A673 (cell line): ENCODE measurements at regions not wholly inside any gene's neighbourhood (a gene's known extent, or its start where the extent isn't known, plus 50 kb on each side); places are given as distances from the start of the nearest gene placed in this dataset.
"Not testable (repeated sequence)": the region's sequence is repeated elsewhere in the genome, so short reads cannot be mapped to it uniquely, and the experiment has no call there.

ENCODE experiments used
- EZH2 ChIP-seq: fragments of 200-600 bp; sonication (generic); IDR thresholded peaks from 2 replicates; pipeline ENCODE4 v1.6.1; 2017; ENCODE audit warnings: borderline replicate concordance, low read depth, mild to moderate bottlenecking, mixed read lengths, antibody characterized with exemption, low read length; ENCODE audit not compliant: poor library complexity, severe bottlenecking
- TF ChIP-seq, protein P1 (sequence below): fragments of 300-800, 200-600 bp; sonication (generic); conservative IDR thresholded peaks from 2 replicates; pipeline ENCODE4 v1.5.1; 2017; ENCODE audit warnings: low read depth, mild to moderate bottlenecking, antibody characterized with exemption, low read length, moderate library complexity, mixed read lengths

DNA sequence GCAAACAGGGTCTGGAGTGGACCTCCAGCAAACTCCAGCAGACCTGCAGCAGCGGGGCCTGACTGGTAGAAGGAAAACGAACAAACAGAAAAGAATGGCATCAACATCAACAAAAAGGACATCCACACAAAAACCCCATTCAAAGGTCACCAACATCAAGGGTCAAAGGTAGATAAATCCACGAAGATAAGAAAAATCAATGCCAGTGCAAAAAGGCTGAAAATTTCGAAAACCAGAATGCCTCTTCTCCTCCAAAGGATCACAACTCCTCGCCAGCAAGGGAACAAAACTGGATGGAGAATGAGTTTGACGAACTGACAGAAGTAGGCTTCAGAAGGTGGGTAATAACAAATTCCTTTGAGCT, 187.6 kb upstream of the EDNRA start:
- TF ChIP-seq, protein P1, sequence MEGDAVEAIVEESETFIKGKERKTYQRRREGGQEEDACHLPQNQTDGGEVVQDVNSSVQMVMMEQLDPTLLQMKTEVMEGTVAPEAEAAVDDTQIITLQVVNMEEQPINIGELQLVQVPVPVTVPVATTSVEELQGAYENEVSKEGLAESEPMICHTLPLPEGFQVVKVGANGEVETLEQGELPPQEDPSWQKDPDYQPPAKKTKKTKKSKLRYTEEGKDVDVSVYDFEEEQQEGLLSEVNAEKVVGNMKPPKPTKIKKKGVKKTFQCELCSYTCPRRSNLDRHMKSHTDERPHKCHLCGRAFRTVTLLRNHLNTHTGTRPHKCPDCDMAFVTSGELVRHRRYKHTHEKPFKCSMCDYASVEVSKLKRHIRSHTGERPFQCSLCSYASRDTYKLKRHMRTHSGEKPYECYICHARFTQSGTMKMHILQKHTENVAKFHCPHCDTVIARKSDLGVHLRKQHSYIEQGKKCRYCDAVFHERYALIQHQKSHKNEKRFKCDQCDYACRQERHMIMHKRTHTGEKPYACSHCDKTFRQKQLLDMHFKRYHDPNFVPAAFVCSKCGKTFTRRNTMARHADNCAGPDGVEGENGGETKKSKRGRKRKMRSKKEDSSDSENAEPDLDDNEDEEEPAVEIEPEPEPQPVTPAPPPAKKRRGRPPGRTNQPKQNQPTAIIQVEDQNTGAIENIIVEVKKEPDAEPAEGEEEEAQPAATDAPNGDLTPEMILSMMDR, result not testable (repeated sequence)
- not testable (repeated sequence) for TF ChIP-seq EZH2
